Sigmoid colon (tissue), 4 donors: ENCODE measurements at regions not wholly inside any gene's neighbourhood (a gene's known extent, or its start where the extent isn't known, plus 50 kb on each side); places are given as distances from the start of the nearest gene placed in this dataset.

Experiments used
- CTCF ChIP-seq, 4 experiments: fragments of 450-650 bp in 3 of 4; fragments of 200-600 bp in 1 of 4; IDR thresholded peaks; one replicate each; pipeline ENCODE4 v1.5.1; 2016 to 2019; ENCODE audit warnings: antibody characterized with exemption in 4 of 4, mild to moderate bottlenecking in 3 of 4, moderate library complexity in 2 of 4
- POLR2AphosphoS5 ChIP-seq, 4 donors: sonication (generic); formaldehyde crosslinking; IDR thresholded peaks; one replicate each; pipeline ENCODE4 v1.6.1; 2017; ENCODE audit warnings: antibody characterized with exemption in 4 of 4

- TF ChIP-seq CTCF (IDR thresholded peaks at IDR 0.05): no peak
- TF ChIP-seq POLR2AphosphoS5 (IDR thresholded peaks at IDR 0.05): no peak
Measured at GRCh38 chr13:78383071-78383484, 220.3 kb downstream of the POU4F1 start.
